GM23338 (cell line): ENCODE measurements at regions not wholly inside any gene's neighbourhood (a gene's known extent, or its start where the extent isn't known, plus 50 kb on each side); places are given as distances from the start of the nearest gene placed in this dataset.

Experiments
- ATAC-seq: fragments of 200-7000 bp; cut with Tn5 transposase; 3 replicates; pipeline ENCODE4 v1.9.1; 2020
- DNase-seq: peaks from one replicate; pipeline ENCODE4 v3.0.0-alpha.2; 2015; ENCODE audit warnings: low spot score
- H2AFZ ChIP-seq: fragments of 200-600 bp; sonication (generic); 2 replicates; pipeline ENCODE4 v1.8.0; 2016; ENCODE audit warnings: antibody characterized with exemption, mild to moderate bottlenecking, moderate library complexity
- H3F3A ChIP-seq: fragments of 200-600 bp; sonication (generic); replicated peaks from 2 replicates; pipeline ENCODE4 v1.8.0; 2017; ENCODE audit warnings: antibody characterized with exemption, mixed run types, low read depth
- H3K27ac ChIP-seq: fragments of 200-600 bp; sonication (generic); 2 replicates; pipeline ENCODE4 v1.6.1; 2016; ENCODE audit warnings: low read depth
- H3K27me3 ChIP-seq: fragments of 200-600 bp; sonication (generic); 2 replicates; pipeline ENCODE4 v1.8.0; 2016; ENCODE audit warnings: mild to moderate bottlenecking, mixed run types, moderate library complexity; ENCODE audit not compliant: insufficient read depth
- H3K36me3 ChIP-seq: fragments of 200-600 bp; sonication (generic); 2 replicates; pipeline ENCODE4 v1.8.0; 2016; ENCODE audit warnings: mild to moderate bottlenecking; ENCODE audit not compliant: insufficient read depth
- H3K4me1 ChIP-seq: fragments of 200-600 bp; sonication (generic); 2 replicates; pipeline ENCODE4 v1.8.0; 2016; ENCODE audit warnings: mild to moderate bottlenecking, moderate library complexity; ENCODE audit not compliant: insufficient read depth
- H3K4me2 ChIP-seq: fragments of 200-600 bp; sonication (generic); 2 replicates; pipeline ENCODE4 v1.7.1; 2017; ENCODE audit warnings: mixed run types
- H3K4me3 ChIP-seq: fragments of 200-600 bp; sonication (generic); 2 replicates; pipeline ENCODE4 v1.6.1; 2016; ENCODE audit warnings: mixed run types
- H3K79me2 ChIP-seq: fragments of 200-600 bp; sonication (generic); replicated peaks from 2 replicates; pipeline ENCODE4 v1.8.0; 2017; ENCODE audit warnings: mild to moderate bottlenecking; ENCODE audit not compliant: insufficient read depth
- H3K9me2 ChIP-seq: fragments of 200-600 bp; sonication (generic); 2 replicates; pipeline ENCODE4 v1.8.0; 2017; ENCODE audit not compliant: insufficient read depth
- H4K20me1 ChIP-seq: fragments of 200-600 bp; sonication (generic); replicated peaks from 2 replicates; pipeline ENCODE4 v1.8.0; 2017; ENCODE audit warnings: mild to moderate bottlenecking; ENCODE audit not compliant: insufficient read depth
- H3K27ac Mint-ChIP-seq: 2 replicates; pipeline ENCODE4 v1.8.0; 2020; ENCODE audit warnings: inconsistent platforms, mild to moderate bottlenecking, moderate library complexity, mixed read lengths
- H3K27me3 Mint-ChIP-seq: 3 replicates; pipeline ENCODE4 v1.8.0; 2022; ENCODE audit warnings: low read depth, mild to moderate bottlenecking, moderate library complexity, mixed read lengths, inconsistent platforms; ENCODE audit not compliant: insufficient read depth, poor library complexity
- H3K36me3 Mint-ChIP-seq: 3 replicates; pipeline ENCODE4 v1.8.0; 2021; ENCODE audit warnings: low read depth, mild to moderate bottlenecking, inconsistent platforms, moderate library complexity, mixed read lengths
- H3K4me1 Mint-ChIP-seq: 3 replicates; pipeline ENCODE4 v1.8.0; 2020; ENCODE audit warnings: mild to moderate bottlenecking, inconsistent platforms, mixed read lengths
- H3K4me3 Mint-ChIP-seq: 3 replicates; pipeline ENCODE4 v1.8.0; 2021; ENCODE audit warnings: moderate library complexity, mild to moderate bottlenecking, inconsistent platforms, mixed read lengths
- H3K9me3 Mint-ChIP-seq: 3 replicates; pipeline ENCODE4 v1.8.0; 2020; ENCODE audit warnings: moderate library complexity, mild to moderate bottlenecking, inconsistent platforms, mixed read lengths
- EZH2phosphoT487 ChIP-seq: fragments of 200-600 bp; sonication (generic); IDR thresholded peaks from one replicate; pipeline ENCODE4 v1.8.1; 2018; ENCODE audit warnings: antibody characterized with exemption; ENCODE audit not compliant: unreplicated experiment
- STAT1 ChIP-seq: IDR thresholded peaks from one replicate; pipeline ENCODE4 v1.6.1; 2016; ENCODE audit warnings: antibody characterized with exemption; ENCODE audit not compliant: unreplicated experiment
- TF ChIP-seq, protein P1 (sequence below): fragments of 250-450 bp; sonication (Bioruptor Pico); IDR thresholded peaks from 2 replicates; pipeline ENCODE4 v1.5.0; 2020; ENCODE audit warnings: mild to moderate bottlenecking, moderate library complexity
- TF ChIP-seq, protein P2 (sequence below): IDR thresholded peaks from 2 replicates; pipeline ENCODE4 v1.6.1; 2016; ENCODE audit warnings: antibody characterized with exemption

DNA sequence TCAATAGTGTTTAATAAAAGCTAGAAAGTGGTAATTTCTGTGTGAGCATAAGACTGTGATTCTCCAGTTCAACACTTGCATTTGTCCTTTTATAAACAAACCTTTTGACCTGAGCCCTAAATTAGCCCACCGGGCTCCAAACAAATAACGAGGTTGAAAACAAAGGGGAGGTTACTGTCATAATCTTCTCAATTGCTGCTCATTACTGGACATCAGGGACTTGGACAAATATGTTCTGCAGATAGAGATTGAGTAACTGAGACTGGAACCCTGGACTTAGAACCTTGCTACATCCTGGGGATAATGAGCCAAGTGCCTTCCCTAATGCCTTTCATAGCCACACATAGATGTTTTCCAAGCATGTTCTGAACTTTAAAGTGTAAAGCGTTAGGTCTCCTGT lies 84.2 kb upstream of the PCSK2 start:
- H3K4me3 ChIP-seq: no peak overlapping the region
- H3K9me2 ChIP-seq: no peaks in the 10 kb centered on the region
- no peaks in the 10 kb centered on the region for H3F3A ChIP-seq
- Mint-ChIP-seq H3K27me3 (peaks cover 3% of the 10 kb centered on the region), H3K9me3 (no peaks in the 10 kb centered on the region), H3K4me3 (no peak overlapping the region), H3K36me3 (no peaks in the 10 kb centered on the region), H3K27ac (no peak overlapping the region), H3K4me1 (no peaks in the 10 kb centered on the region)
- no peak overlapping the region for H3K27ac ChIP-seq
- H2AFZ ChIP-seq: peak overlapping the region; percentile 15; the same call in 1 of the 2 replicates
- TF ChIP-seq STAT1: no peak
- TF ChIP-seq, protein P1, sequence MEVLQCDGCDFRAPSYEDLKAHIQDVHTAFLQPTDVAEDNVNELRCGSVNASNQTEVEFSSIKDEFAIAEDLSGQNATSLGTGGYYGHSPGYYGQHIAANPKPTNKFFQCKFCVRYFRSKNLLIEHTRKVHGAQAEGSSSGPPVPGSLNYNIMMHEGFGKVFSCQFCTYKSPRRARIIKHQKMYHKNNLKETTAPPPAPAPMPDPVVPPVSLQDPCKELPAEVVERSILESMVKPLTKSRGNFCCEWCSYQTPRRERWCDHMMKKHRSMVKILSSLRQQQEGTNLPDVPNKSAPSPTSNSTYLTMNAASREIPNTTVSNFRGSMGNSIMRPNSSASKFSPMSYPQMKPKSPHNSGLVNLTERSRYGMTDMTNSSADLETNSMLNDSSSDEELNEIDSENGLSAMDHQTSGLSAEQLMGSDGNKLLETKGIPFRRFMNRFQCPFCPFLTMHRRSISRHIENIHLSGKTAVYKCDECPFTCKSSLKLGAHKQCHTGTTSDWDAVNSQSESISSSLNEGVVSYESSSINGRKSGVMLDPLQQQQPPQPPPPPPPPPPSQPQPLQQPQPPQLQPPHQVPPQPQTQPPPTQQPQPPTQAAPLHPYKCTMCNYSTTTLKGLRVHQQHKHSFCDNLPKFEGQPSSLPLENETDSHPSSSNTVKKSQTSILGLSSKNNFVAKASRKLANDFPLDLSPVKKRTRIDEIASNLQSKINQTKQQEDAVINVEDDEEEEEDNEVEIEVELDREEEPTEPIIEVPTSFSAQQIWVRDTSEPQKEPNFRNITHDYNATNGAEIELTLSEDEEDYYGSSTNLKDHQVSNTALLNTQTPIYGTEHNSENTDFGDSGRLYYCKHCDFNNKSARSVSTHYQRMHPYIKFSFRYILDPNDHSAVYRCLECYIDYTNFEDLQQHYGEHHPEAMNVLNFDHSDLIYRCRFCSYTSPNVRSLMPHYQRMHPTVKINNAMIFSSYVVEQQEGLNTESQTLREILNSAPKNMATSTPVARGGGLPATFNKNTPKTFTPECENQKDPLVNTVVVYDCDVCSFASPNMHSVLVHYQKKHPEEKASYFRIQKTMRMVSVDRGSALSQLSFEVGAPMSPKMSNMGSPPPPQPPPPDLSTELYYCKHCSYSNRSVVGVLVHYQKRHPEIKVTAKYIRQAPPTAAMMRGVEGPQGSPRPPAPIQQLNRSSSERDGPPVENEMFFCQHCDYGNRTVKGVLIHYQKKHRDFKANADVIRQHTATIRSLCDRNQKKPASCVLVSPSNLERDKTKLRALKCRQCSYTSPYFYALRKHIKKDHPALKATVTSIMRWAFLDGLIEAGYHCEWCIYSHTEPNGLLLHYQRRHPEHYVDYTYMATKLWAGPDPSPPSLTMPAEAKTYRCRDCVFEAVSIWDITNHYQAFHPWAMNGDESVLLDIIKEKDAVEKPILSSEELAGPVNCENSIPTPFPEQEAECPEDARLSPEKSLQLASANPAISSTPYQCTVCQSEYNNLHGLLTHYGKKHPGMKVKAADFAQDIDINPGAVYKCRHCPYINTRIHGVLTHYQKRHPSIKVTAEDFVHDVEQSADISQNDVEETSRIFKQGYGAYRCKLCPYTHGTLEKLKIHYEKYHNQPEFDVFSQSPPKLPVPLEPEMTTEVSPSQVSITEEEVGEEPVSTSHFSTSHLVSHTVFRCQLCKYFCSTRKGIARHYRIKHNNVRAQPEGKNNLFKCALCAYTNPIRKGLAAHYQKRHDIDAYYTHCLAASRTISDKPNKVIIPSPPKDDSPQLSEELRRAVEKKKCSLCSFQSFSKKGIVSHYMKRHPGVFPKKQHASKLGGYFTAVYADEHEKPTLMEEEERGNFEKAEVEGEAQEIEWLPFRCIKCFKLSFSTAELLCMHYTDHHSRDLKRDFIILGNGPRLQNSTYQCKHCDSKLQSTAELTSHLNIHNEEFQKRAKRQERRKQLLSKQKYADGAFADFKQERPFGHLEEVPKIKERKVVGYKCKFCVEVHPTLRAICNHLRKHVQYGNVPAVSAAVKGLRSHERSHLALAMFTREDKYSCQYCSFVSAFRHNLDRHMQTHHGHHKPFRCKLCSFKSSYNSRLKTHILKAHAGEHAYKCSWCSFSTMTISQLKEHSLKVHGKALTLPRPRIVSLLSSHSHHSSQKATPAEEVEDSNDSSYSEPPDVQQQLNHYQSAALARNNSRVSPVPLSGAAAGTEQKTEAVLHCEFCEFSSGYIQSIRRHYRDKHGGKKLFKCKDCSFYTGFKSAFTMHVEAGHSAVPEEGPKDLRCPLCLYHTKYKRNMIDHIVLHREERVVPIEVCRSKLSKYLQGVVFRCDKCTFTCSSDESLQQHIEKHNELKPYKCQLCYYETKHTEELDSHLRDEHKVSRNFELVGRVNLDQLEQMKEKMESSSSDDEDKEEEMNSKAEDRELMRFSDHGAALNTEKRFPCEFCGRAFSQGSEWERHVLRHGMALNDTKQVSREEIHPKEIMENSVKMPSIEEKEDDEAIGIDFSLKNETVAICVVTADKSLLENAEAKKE (CRISPR knock-in tag): no peak
- no peaks in the 10 kb centered on the region for H3K79me2 ChIP-seq
- H3K36me3 ChIP-seq: no peaks in the 10 kb centered on the region
- ATAC-seq: no peak
- H3K27me3 ChIP-seq: no peaks in the 10 kb centered on the region
- no peaks in the 10 kb centered on the region for H3K4me1 ChIP-seq
- H4K20me1 ChIP-seq: no peaks in the 10 kb centered on the region
- no peak overlapping the region for H3K4me2 ChIP-seq
- no peak for DNase-seq

DNA sequence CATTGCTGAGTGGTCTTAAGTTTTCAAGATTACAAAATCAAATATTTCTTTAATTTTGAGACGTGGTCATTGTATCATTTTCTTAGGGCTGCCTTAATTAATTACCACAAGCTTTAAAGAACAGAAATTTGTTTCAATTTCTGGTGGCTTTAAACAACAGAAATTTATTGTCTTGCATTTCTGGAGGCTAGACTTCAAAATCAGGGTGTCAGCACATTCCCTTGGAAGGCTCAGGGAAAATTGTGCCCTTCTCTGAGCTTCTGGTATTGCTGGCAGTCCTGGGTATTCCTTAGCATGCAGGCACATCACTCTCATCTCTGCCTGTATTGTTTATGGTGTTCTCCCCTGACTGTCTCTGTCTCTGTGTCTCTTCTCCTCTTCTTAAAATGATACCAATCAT lies 76.0 kb upstream of the PCSK2 start:
- no peaks in the 10 kb centered on the region for H3K36me3 Mint-ChIP-seq
- H2AFZ ChIP-seq: no peak overlapping the region
- no peak overlapping the region for H3K27ac Mint-ChIP-seq
- H3K4me3 ChIP-seq: no peak overlapping the region
- no peak for TF ChIP-seq STAT1
- TF ChIP-seq, protein P2, sequence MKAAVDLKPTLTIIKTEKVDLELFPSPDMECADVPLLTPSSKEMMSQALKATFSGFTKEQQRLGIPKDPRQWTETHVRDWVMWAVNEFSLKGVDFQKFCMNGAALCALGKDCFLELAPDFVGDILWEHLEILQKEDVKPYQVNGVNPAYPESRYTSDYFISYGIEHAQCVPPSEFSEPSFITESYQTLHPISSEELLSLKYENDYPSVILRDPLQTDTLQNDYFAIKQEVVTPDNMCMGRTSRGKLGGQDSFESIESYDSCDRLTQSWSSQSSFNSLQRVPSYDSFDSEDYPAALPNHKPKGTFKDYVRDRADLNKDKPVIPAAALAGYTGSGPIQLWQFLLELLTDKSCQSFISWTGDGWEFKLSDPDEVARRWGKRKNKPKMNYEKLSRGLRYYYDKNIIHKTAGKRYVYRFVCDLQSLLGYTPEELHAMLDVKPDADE: no peak
- TF ChIP-seq EZH2phosphoT487: no peak
- H3K4me3 Mint-ChIP-seq: no peak overlapping the region
- no peaks in the 10 kb centered on the region for H3K4me1 Mint-ChIP-seq
- H3K9me3 Mint-ChIP-seq: no peaks in the 10 kb centered on the region
- H3K27ac ChIP-seq: no peak overlapping the region
- no peaks in the 10 kb centered on the region for H3K27me3 ChIP-seq
- ATAC-seq (no peak), DNase-seq (no peak)
- no peaks in the 10 kb centered on the region for H3K4me1 ChIP-seq
- peaks cover 5% of the 10 kb centered on the region; the same call in 1 of the 2 replicates for H3K9me2 ChIP-seq
- H3K79me2 ChIP-seq: no peaks in the 10 kb centered on the region
- no peaks in the 10 kb centered on the region for H3F3A ChIP-seq
- H3K27me3 Mint-ChIP-seq: no peaks in the 10 kb centered on the region
- no peak overlapping the region for H3K4me2 ChIP-seq
- H4K20me1 ChIP-seq: no peaks in the 10 kb centered on the region
- no peaks in the 10 kb centered on the region for H3K36me3 ChIP-seq
